ENCODE measurements at regions not wholly inside any gene's neighbourhood (a gene's known extent, or its start where the extent isn't known, plus 50 kb on each side); places are given as distances from the start of the nearest gene placed in this dataset.
A peak's percentile ranks its signal among the peaks of the same experiment; 100 is the strongest.

- POLR2A ChIA-PET = no interaction called here
- CTCF ChIA-PET = interaction anchor here (0.7 to 1.6 kb wide), 5 partner anchors 26 to 684 kb away, joined by 3 to 5 read pairs (median 3); partner anchors contain the start of gene SOX4
- TF ChIP-seq CTCF (IDR thresholded peaks at IDR 0.05; ENCODE audit: insufficient read depth, low read length, missing control alignments) = peak; percentile 34
- no peak overlapping the region for H3K4me3 ChIP-seq (ENCODE audit: low read depth, low read length)
- peak; percentile 65 for DNase-seq (ENCODE audit: low read depth, low spot score)
Observed at GRCh38 chr6:22145823-22146677, 150.8 kb downstream of the PRL start.

- no peak overlapping the region for H3K4me3 ChIP-seq (ENCODE audit: low read depth, low read length)
- DNase-seq (ENCODE audit: low read depth, low spot score) = no peak
- ChIA-PET CTCF (interaction anchor here (1.0 to 3.1 kb wide), 2 partner anchors 13 to 192 kb away, joined by 3 to 9 read pairs; no protein-coding TSS in a partner anchor), POLR2A (interaction anchor here (1.9 kb wide), 1 partner anchor 553 kb away, joined by 8 read pairs; the partner anchor contains the start of gene SOX4)
- TF ChIP-seq CTCF (IDR thresholded peaks at IDR 0.05; ENCODE audit: insufficient read depth, low read length, missing control alignments) = no peak
Observed at GRCh38 chr6:22146678-22146930, 150.2 kb downstream of the PRL start.

- peak overlapping the region; percentile 31 for H3K4me3 ChIP-seq (ENCODE audit: low read depth, low read length)
- POLR2A ChIA-PET = interaction anchor here (0.6 to 1.9 kb wide), 3 partner anchors 29 to 553 kb away, joined by 3 to 8 read pairs (median 7); partner anchors contain the start of gene SOX4
- TF ChIP-seq CTCF (IDR thresholded peaks at IDR 0.05; ENCODE audit: insufficient read depth, low read length, missing control alignments) = no peak
- CTCF ChIA-PET = interaction anchor here (1.4 to 3.1 kb wide), 3 partner anchors 12 to 1300 kb away, joined by 4 to 9 read pairs (median 4); no protein-coding TSS in a partner anchor
- DNase-seq (ENCODE audit: low read depth, low spot score) = no peak
Observed at GRCh38 chr6:22146931-22147701, 149.7 kb downstream of the PRL start.

GRCh38 chr6:22147921-22148776 is 148.7 kb downstream of the PRL start:
- DNase-seq (ENCODE audit: low read depth, low spot score) = peak; percentile 29
- H3K4me3 ChIP-seq (ENCODE audit: low read depth, low read length) = peak overlapping the region; percentile 31
- TF ChIP-seq CTCF (IDR thresholded peaks at IDR 0.05; ENCODE audit: insufficient read depth, low read length, missing control alignments) = no peak
- ChIA-PET CTCF (interaction anchor here (0.7 to 3.1 kb wide), 5 partner anchors 11 to 1299 kb away, joined by 3 to 9 read pairs (median 4); no protein-coding TSS in a partner anchor), POLR2A (interaction anchor here (0.6 to 1.9 kb wide), 3 partner anchors 30 to 554 kb away, joined by 3 to 8 read pairs (median 7); partner anchors contain the start of gene SOX4)

GRCh38 chr6:22149096-22149495 is 147.7 kb downstream of the PRL start:
- DNase-seq (ENCODE audit: low read depth, low spot score) = no peak
- no peak for TF ChIP-seq CTCF (IDR thresholded peaks at IDR 0.05; ENCODE audit: insufficient read depth, low read length, missing control alignments)
- ChIA-PET CTCF (interaction anchor here (1.1 to 3.1 kb wide), 3 partner anchors 10 to 1584 kb away, joined by 3 to 9 read pairs (median 4); no protein-coding TSS in a partner anchor), POLR2A (no interaction called here)
- no peak overlapping the region for H3K4me3 ChIP-seq (ENCODE audit: low read depth, low read length)

Measured in AG04449 (cell line).